ENCODE measurements at regions not wholly inside any gene's neighbourhood (a gene's known extent, or its start where the extent isn't known, plus 50 kb on each side); places are given as distances from the start of the nearest gene placed in this dataset.

GRCh38 chr2:45337481-45337880 is 273.6 kb downstream of the SRBD1 start:
- no peak for DNase-seq (ENCODE audit: low read depth in 3 of 3)

DNA sequence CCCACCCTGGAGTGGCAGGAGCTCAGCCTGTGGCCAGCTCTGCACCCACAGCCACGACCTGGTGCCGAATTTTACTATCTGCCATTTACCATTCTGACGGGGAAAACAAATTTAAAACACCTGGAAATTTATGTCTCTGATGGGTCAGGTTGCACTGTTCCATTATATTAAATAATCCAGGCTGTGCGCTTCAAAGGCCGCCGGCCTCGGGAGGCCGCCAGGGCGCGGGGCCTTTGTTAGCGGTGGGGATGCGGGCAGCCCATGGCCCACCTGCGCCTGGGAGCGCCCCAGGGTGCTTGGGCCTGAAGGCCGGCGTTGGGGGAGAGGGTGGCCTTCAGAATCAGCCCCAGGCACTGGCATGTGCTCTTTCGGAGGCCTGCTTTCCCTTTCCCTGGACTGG is 276.9 kb downstream of the SRBD1 start:
- DNase-seq (ENCODE audit: low read depth in 3 of 3): no peak

DNA sequence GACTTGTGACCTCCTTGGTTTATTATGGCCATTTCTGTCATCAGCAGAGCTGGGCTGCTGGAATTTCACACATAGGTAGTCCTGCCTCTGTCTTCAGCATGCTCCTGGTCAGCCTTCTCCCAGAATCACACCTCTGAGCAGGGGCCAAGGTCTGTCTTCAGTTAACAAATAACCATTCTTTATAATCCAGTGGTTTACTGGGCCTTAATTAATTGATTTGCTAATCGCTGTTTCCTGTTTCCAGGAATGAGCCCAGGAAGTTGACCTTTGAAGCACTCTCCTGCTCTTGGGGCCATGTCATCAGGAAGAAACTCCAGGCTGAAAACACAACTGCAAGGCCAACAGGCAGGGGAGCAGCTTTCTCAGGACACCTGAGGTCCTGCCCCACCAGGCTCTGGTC is 278.5 kb downstream of the SRBD1 start:
- DNase-seq (ENCODE audit: low read depth in 3 of 3): no peak

GRCh38 chr2:45332094-45332493 is 279.0 kb downstream of the SRBD1 start:
- DNase-seq (ENCODE audit: low read depth in 3 of 3): no peak

GRCh38 chr2:45331410-45331786 is 279.7 kb downstream of the SRBD1 start:
- DNase-seq (ENCODE audit: low read depth in 3 of 3): no peak

DNA sequence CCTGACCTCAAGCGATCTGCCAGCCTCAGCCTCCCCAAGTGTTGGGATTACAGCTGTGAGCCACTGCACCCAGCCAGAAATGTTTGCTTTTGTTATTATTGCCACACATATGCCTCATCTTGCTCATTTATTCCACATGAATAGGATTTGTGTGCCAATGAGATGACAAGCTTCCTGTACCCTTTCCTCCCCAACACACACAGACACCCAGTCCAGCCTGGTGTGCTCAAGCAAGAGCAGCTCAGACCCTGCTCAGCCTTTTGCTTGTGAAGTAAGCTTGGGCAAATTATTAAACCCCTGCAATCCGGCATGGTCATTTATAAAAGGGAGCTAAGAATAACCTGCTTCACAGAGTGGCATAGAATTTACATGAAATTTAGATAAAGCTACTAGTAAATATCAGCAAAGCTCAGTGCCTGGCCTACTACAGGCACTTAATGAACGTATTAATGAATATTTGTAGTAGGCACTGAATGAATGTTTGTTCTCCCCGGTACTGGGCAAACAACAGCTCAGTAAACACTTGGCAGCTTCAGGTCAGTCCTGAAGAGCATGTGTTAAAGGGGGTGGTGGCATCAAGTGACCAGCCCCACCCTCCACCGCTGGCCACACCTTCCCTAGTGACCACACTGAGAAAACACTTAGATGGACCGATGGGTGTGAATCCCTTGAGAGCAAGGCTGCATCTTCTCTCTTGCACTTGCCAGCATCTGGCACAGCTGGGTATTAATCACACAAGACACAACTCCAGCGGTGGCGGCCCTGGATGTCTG is 280.2 kb downstream of the SRBD1 start:
- no peak for DNase-seq (ENCODE audit: low read depth in 3 of 3)

DNA sequence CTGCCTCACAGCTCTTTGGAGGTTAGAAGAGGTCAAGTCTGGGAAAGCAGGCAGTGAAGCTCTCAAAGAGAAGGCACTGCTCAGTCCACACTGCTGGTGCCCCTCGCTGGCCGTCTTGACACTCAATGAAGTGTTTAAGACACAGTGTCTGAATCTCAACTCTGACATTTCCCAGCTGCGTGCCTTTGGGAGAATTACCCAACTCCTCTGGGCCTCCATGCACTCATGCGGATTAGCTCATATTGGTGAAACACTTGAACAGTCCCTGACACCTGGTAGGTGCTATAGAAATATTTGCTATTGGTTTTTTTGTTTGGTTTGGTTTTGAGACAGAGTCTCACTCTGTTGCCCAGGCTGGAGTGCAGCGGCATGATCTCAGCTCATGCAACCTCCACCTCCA is 281.0 kb downstream of the SRBD1 start:
- no peak for DNase-seq (ENCODE audit: low read depth in 3 of 3)

GRCh38 chr2:45329045-45329677 is 281.9 kb downstream of the SRBD1 start:
- no peak for DNase-seq (ENCODE audit: low read depth in 3 of 3)

- DNase-seq (ENCODE audit: low read depth in 3 of 3): no peak
Measured at GRCh38 chr2:45328264-45328870, 282.7 kb downstream of the SRBD1 start.

DNA sequence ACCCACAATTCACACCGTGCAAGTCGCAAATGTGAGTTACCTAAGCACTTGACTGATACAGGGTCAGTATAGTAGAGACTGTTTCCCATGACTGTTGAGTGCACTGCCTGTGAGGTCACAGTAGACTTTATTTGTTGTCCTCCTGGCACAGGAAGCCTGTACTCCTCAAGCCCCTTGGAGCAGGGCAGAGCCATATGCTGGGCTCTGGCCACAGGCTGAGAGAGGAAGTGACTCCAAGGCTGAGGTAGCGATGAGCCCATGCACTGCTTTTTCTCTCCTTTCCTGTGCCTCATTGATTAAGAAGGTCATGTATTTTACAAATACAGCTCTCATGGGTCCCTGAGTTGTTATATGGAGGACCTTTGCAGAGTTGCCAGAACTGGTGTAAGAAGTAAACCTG is 287.7 kb downstream of the SRBD1 start:
- no peak for DNase-seq (ENCODE audit: low read depth in 3 of 3)

GRCh38 chr2:45320956-45321355 is 290.1 kb downstream of the SRBD1 start:
- no peak for DNase-seq (ENCODE audit: low read depth in 3 of 3)

- DNase-seq (ENCODE audit: low read depth in 3 of 3): no peak
Measured at GRCh38 chr2:45319683-45320455, 291.2 kb downstream of the SRBD1 start.

DNA sequence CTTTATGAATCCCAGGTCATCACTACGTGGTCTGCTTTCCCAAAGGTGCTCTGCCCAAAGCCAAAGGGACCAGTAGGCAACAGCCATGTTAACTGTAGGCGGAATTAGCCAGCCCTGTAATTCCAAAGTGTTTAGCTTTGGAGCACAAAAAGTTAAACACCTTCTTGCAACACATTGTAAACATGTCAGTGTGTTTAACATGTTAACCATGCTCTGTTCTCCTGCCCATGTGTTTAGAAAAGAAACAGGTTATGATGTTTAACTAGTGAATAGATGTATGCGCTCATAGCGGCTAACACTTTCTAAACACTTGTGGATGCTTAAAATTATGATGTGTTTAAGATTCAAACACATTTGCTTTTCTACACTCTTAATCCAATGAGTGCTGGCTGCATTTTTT is 292.4 kb downstream of the SRBD1 start:
- no peak for DNase-seq (ENCODE audit: low read depth in 3 of 3)

GRCh38 chr2:45316576-45317338 is 294.3 kb downstream of the SRBD1 start:
- DNase-seq (ENCODE audit: low read depth in 3 of 3): no peak

DNA sequence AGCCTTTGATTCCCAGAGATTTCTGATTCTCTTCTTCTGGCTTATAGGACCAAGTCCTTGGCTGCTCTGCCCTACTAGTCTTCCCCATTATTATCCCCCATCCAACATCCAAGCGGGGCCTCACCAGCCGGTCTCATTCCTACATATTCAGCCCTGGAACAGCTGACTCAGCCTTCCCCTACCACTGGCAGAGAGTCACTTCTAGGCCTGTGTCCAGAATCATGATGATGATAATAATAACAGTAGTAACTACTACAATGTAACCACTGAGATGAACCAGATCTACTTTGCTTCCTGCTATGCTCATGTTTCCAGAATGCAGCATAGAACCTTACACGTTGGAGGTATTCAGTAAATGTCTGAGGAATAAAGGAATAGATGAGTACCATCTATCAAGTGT is 295.2 kb downstream of the SRBD1 start:
- no peak for DNase-seq (ENCODE audit: low read depth in 3 of 3)

DNA sequence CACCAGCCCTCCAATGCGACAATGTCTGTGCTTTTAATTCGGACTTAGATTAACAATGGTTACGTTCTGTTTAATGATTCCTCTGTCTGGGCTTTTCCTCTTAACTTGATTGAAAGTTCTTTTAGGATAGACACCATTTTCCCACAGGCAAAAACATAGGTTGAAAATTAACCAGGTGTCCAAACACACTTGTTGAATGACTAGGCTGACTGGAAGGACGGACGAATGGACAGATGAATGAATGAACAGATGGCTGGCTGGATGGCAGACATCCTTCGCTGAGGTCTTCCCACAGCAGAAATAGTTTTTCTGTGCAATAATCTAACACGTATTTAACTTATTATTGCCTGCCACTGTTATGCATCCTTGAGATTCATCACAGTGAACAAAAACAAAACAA is 298.8 kb downstream of the SRBD1 start:
- no peak for DNase-seq (ENCODE audit: low read depth in 3 of 3)

DNA sequence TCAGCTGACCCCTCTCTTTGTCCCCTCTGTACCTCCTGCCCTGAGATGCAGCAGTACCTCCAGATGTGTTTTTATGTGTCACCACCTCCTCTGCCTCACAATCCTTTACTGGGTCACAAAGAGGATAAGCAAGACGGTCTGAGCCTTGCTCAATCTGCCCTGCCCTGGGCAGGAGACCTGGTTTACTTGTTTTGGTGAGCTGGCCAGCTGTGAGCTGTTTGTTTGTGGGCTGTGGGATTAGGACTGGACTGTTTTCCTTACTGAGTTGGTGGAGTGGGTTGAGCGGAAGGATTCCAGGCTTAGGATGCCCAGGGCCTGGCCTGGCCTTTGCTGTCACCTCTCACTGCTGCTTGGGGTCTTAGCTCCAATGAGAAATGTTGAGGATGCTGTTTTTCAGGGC is 299.5 kb downstream of the SRBD1 start:
- DNase-seq (ENCODE audit: low read depth in 3 of 3): no peak

DNA sequence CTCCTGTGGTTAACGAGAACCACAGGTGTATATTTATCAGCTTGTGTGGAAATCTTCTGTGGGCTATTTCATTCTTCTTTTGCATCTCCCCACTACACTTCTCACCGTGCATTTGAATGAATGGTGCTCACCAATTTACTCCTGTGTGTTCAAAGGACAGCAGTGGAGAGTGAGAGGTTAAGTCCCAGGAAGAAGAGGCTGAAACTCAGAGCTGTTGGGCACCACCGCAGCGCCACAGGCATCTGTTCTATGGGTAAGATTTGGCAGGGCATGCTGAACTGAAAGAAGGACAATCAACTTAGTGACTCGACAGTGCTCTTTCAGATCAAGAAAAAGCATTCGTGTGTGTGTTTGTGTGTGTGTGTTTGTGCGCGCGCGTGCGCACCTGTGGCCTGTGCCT is 297.9 kb upstream of the SIX2 start:
- DNase-seq (ENCODE audit: low read depth in 3 of 3): no peak

DNA sequence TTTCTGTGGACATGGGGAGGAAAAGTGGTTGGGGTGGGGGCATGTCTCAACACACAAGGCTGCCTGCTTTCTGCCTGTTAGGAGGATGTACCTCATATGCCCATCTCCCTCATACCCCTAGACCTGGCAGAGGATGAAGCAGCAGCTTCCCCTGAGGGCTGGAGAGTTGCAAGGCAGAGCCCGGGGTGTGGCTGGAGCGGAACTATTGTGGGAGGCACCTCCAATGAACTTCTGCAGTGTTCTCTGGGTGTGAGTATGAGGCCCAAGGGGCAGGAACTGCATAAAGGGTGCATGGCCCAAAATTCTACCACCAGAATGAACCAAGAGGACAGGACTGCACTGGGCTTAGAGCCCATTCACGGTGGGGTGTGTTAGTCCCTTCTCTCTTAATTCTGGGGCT is 296.3 kb upstream of the SIX2 start:
- no peak for DNase-seq (ENCODE audit: low read depth in 3 of 3)

DNA sequence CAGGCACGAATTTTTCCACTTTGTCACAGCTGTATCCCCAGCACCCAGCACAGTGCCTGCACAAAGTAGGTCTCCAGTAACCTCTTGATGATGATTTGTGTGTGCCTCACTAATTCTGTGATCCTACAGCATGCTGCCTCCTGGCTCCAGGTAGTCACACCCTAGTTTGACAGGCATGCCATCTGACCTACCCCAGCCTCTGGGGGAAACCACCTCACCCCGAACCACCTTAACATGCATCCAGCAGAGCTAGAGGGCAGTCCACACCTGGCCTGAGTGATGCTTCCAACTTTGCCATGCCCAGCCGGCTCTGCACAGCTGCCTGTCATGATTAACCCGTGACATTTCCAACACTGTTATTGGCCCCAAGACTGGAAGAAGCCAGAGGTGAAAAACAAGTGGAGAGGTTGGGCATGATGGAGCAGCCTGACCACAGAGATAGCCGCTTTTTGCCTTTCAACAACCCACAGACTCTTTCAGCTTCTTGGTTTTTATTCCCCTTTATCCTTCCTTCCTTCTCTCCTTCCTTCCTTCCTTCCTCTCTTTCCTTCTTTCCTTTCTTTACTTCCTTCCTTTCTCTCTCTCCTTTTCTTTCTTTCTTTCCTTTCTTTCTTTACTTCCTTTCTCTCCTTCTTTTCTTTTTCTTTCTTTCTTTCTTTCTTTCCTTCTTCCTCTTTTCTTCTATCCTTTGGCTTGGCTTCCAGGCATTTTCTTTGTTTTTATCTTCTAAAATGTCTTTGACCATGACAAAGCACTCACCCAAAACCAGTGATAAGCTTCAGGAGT is 294.4 kb upstream of the SIX2 start:
- no peak for DNase-seq (ENCODE audit: low read depth in 3 of 3)
